Peyer's patch (tissue), 4 donors: ENCODE measurements at regions not wholly inside any gene's neighbourhood (a gene's known extent, or its start where the extent isn't known, plus 50 kb on each side); places are given as distances from the start of the nearest gene placed in this dataset.

Experiments used
- POLR2A ChIP-seq, 2 donors: fragments of 450-650 bp; IDR thresholded peaks; one replicate each; pipeline ENCODE4 v1.5.1; 2017; ENCODE audit warnings: antibody characterized with exemption in 2 of 2, mild to moderate bottlenecking in 2 of 2, moderate library complexity in 2 of 2
- TF ChIP-seq, protein P1 (sequence below), 6 experiments: fragments of 450-650 bp in 4 of 6; fragments of 200-600 bp in 2 of 6; sonication (generic) in 1 of 6; IDR thresholded peaks; one replicate each; pipeline ENCODE4 v1.5.1; 2017 to 2019; ENCODE audit warnings: antibody characterized with exemption in 6 of 6, mild to moderate bottlenecking in 3 of 6, moderate library complexity in 1 of 6

GRCh38 chr7:118478931-118479330 is 254.4 kb downstream of the ANKRD7 start:
- TF ChIP-seq, protein P1, sequence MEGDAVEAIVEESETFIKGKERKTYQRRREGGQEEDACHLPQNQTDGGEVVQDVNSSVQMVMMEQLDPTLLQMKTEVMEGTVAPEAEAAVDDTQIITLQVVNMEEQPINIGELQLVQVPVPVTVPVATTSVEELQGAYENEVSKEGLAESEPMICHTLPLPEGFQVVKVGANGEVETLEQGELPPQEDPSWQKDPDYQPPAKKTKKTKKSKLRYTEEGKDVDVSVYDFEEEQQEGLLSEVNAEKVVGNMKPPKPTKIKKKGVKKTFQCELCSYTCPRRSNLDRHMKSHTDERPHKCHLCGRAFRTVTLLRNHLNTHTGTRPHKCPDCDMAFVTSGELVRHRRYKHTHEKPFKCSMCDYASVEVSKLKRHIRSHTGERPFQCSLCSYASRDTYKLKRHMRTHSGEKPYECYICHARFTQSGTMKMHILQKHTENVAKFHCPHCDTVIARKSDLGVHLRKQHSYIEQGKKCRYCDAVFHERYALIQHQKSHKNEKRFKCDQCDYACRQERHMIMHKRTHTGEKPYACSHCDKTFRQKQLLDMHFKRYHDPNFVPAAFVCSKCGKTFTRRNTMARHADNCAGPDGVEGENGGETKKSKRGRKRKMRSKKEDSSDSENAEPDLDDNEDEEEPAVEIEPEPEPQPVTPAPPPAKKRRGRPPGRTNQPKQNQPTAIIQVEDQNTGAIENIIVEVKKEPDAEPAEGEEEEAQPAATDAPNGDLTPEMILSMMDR (IDR thresholded peaks at IDR 0.05): no peak
- TF ChIP-seq POLR2A (IDR thresholded peaks at IDR 0.05): no peak
